ENCODE measurements at regions not wholly inside any gene's neighbourhood (a gene's known extent, or its start where the extent isn't known, plus 50 kb on each side); places are given as distances from the start of the nearest gene placed in this dataset.

GRCh38 chr11:70733327-70734325 lies 335.3 kb downstream of the CTTN start:
- DNase-seq: no peak

DNA sequence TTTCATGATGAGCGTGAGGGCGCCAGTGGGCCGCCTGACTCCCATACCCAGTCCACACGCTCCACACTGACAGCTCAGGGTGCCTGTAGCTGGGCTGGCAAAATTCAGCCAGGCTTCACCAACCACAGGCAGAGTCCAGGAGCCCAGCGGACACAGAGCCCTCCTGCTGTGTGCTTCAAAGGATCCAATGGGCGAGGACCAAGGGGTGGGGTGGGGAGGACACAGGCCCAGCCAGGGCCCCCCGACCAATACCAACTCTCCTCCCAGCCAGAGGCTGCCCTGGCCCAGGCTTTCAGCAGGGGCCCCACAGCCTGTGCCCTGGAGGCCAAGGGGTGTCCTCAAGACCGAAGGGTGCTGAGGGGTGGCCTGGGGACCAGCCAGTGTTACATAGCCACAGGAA lies 336.1 kb downstream of the CTTN start:
- no peak for DNase-seq

DNA sequence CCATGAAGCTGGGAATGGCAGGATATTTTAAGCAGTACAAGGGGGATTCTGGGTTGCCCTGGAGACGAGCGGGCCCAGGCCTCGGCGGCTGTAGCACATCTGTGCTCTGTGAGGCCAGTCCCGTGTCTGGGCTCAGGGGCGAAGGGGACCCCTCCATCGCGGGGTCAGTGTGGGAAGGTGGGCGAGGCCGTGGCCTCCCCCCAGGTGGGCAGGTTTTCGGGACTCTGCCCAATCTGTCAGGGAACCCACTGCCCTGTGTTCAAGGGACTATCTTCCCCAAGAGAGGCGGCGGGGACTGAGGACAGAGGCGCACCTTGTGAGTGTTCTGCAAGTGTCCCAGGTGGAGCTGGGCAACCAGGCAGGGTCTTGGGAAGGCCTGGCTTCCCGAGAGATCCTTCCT lies 336.6 kb downstream of the CTTN start:
- DNase-seq: no peak

DNA sequence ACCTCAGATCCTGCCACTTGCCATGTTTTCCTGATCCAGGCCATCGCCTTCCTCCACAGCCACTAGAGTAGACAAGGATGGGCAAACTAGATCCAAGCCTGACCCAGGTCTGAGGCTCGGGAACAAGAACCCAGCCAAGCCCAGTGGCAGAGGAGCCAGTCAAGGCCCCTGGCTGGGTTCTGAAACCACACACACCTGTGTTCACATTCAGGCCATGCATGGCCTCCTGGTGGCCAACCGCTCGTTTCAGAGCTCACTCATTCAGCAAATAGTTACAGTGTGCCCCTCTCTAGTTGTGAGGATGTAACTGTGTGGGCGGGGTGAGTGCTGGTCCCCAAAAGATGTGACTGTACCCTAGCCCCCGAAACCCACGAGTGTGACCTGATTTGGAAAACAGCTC lies 337.6 kb downstream of the CTTN start:
- no peak for DNase-seq

DNA sequence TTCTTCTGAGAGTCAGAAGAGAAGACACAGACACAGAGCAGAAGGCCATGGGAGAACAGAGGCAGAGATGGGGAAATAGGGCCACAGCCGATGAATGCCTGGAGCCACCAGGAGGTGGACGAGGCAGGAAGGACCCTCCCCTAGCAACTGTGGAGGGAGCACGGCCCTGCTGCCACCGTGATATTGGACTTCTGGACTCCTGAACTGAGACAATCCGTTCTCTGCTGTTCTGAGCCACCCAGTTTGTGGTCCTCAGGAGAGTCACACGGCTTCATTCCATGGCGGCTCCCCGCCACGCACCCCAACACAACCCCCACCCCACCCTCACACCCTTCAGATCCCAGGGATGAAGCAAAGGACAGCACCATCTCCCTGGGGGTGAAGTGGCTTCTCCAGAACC lies 338.1 kb downstream of the CTTN start:
- DNase-seq: no peak

GRCh38 chr11:70736937-70737640 lies 338.8 kb downstream of the CTTN start:
- DNase-seq: no peak

GRCh38 chr11:70737816-70738630 lies 339.7 kb downstream of the CTTN start:
- DNase-seq: no peak

DNA sequence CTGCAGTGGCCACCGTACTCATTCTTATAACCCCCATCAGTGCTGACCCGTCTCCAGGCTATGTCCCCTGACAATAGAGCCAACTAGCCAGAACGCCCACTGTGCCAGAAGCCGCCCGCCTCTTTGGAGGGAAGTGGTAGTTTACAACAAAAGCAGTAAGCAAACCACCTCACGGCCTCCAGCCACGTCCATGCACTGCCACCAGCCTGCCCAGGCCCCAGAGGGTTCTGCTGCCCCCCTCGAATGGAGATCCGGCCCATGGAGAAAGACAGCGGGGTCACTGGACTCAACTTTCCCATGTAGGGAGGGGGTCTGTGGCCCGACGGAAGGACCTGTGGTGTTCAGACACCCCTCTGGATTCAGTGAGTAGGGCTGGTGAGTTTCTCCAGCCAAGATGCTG lies 340.3 kb downstream of the CTTN start:
- no peak for DNase-seq

DNA sequence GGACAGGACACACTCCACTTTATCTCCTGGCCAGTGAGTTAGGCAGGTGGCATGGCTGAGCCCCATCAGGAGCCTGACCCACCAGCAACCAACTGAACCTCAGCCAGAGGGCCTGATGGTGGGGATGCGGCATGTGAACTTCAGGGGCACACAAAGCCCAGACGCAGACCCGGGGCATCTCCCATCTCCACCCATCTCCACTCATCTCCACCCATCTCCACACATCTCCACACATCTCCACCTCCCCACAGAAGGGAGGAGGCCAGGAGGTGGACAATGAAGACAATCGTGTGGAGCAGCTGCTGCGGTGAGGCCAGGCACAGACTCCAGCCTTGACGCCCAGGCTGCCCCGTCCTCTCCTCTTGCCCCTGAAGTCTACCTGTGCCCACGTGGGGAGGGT lies 340.8 kb downstream of the CTTN start:
- DNase-seq: no peak

GRCh38 chr11:70739811-70740487 lies 341.6 kb downstream of the CTTN start:
- no peak for DNase-seq

GRCh38 chr11:70740488-70740851 lies 342.1 kb downstream of the CTTN start:
- no peak for DNase-seq

DNA sequence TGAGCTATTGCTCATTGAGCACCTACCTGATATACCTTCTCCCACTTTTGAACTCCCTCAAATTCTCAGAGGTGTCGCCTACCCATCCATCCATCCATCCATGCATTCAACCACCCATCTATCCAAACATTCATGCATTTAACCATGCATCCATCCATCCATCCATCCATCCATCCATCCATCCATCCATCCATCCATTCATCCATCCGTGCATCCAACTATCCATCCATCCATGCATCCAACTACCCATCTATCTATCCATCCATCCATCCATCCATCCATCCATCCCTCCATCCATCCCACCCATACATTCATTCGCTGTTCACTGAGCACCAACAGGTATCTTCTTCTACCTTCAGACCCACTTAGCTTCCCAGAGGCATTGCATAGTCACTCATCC lies 342.8 kb downstream of the CTTN start:
- no peak for DNase-seq

GRCh38 chr11:70742553-70743291 lies 344.4 kb downstream of the CTTN start:
- no peak for DNase-seq

GRCh38 chr11:70743329-70743728 lies 345.0 kb downstream of the CTTN start:
- no peak for DNase-seq

DNA sequence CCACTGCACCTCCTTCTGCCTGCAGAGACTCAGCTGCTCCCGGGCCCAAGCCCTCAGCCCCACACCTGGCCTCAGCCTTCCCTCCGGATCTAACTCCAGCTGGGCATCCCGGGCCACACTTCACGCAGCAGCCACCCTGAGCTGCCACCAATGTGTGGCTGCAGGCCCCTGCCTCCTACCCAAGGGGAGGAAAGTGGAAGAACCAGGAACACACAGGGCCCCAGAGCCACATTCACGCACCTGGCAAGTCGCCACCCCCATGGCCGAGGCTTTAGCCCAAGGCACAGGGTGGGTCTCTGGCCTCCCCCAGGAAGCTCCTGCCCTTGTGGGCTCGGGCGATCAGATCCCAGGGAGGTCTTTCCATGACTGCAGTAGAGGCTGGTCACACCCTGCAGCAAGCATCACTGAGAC lies 345.6 kb downstream of the CTTN start:
- DNase-seq: no peak

GRCh38 chr11:70744396-70745185 lies 346.3 kb downstream of the CTTN start:
- DNase-seq: no peak

GRCh38 chr11:70745451-70745850 lies 347.1 kb downstream of the CTTN start:
- no peak for DNase-seq

GRCh38 chr11:70745941-70746340 lies 347.6 kb downstream of the CTTN start:
- DNase-seq: no peak

GRCh38 chr11:70746351-70746750 lies 348.0 kb downstream of the CTTN start:
- DNase-seq: no peak

DNA sequence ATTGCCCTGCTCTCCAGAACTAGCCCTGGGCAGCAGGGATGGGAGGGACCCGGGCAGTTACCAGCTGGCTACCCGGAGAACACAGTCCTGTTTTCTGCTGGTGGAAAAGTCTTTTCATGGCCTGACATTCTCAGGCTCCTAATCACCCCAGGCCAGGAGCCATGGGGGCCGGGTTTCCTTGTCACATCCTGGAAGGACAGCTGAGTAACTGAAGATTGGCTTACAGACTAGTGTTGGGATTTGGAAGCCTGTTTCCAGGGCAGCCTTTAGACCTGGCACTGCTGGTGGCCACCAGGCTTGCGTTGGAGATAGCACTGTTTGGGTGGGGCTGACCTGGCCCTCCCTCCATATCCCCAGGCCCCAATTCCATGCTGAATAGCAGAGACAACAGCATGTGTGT lies 349.0 kb downstream of the CTTN start:
- DNase-seq: no peak

DNA sequence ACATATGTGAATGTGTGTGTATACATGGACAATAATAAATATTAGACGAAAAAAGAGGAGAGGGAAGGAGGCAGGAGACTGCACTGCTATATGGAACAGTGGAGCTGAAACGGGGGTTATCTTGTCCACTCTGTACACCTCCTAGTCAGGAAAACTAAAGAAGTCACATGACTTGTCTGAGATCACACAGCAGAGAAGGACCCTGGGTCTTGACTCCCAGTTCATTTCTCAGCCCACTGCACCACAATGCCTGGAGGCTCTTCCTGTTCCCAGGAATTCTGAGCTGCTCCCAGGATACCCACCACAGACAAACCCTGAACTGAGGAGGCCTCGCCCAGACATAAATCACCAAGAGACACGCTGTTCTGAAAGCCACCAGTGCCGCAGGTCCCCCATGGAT lies 349.6 kb downstream of the CTTN start:
- DNase-seq: no peak

Measured in central memory CD4-positive, alpha-beta T cell (primary cell).